ENCODE measurements at regions not wholly inside any gene's neighbourhood (a gene's known extent, or its start where the extent isn't known, plus 50 kb on each side); places are given as distances from the start of the nearest gene placed in this dataset.

DNA sequence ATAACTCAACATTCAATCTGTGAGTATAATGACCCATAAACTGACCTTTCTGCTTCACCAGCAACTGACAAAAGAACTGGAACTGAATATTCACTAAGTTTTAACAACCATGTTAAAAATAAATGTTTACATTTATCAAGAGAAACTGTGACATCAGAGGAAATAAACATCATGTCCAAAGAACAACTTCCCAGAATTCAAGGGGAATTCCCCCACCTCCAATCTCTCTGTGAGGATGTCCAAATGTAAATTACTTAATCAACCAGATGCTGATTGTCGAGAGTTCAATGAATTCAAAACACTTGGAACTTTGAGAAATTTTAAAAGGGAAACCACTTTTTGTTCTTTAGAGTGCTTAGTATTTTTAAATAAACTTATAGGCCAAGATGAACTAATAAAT is 365.6 kb upstream of the ADGRL2 start:
- DNase-seq (ENCODE audit: low spot score) = no peak

DNA sequence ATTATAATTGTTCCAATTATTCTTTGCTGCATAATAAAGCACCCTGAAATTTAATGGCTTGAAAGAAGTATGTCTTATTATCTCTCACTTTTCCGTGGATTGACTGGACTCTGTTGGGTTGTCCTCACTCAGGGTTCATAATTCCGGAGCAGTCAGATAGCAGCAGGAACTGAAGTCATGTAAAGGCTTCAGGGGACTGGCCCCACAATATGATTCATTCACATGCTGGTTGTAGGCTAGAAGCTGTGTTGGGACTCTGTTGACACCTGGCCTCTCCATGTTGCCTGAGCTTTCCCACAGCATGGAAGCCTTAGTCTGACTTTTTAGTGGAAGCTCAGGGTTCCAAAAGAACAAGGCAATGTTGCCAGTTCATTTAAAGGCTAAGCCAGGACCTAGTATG is 367.1 kb upstream of the ADGRL2 start:
- DNase-seq (ENCODE audit: low spot score) = no peak

DNA sequence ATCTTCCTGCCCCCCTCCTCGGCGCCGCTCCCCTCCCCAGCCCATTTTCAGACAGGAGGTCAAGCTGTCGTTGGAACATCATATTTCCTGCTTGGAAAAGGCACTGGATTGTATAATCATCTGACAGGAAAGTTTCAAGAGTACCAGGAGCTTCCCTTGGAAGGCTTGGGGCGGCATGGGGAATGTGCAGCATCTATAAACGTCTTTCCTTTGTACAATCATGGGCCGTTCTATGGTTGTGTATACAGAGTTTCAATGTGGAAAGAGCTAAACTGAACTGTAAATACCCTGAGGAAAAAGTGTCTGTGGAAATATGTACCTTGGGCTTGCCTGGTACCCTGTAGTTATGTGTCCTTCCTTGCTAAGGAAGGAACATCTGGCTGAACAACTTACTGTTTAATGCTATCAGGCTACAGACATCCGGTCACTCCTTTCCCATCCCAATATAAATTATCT is 368.1 kb upstream of the ADGRL2 start:
- no peak for DNase-seq (ENCODE audit: low spot score)

DNA sequence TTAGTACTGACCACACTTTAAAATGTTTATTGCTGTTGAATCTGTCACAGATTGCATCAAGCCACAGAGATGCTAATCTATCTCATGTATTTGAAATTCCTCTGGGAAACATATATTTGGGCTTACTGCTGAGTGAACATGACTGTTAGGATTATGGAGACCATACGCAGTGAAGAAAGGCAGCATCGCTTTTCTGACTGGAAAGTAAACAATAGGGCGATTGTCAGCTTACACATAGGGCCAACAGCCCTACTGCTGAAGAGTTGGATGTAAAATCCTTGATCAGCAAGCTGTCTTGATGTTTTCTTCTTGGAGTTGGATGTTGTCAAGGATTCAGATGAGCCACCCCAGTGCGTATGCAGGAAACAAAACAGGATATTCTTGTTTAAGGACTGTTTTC is 368.7 kb upstream of the ADGRL2 start:
- DNase-seq (ENCODE audit: low spot score) = no peak

DNA sequence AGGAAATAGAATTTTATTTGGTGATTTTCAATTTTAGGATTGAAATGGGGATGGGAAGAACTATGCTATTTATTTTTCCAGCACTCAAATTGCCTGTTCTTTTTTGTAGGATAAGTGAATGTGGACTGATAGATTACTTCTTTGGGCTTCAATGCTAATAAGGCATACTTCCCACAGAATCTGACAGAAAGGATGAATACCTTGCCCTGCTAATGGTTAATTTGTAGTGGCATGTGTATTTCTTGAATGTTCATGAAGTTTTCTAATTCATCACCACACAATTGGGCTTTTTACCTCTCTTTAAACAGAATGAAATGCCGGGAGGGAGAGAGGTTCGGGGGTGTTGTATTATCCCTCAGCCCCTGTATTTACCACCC is 369.1 kb upstream of the ADGRL2 start:
- no peak for DNase-seq (ENCODE audit: low spot score)

DNA sequence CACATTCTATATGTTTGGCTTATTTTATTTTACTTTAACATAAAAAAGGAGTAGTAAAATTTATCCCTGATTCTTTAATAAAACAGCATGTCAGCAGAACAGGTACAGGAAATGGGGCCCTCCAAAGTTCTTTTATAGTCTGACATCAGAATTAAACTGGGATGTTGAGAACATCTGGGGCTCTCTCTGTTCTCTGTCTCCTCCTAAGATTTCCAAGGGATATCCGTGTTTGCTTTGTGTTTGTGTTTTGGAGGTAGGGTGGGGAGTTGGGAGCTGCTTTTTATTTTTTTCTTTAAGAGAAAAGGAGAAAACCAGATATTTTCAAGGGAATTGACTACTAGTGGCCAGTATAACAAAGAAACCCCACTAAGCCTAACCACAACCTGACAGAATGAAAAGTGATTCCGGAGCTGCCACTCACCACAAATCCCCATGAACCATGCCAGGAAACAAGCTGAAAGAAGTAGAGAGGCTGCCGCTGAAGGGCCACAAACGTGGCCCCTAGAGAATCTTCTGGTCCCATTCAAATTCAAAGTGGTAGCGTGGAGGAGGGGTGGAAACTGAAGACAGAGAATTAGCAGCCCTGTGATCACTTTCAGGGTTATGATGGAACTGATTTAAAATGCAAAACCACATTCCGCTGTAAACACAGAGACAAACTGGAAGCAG is 369.6 kb upstream of the ADGRL2 start:
- DNase-seq (ENCODE audit: low spot score) = no peak

DNA sequence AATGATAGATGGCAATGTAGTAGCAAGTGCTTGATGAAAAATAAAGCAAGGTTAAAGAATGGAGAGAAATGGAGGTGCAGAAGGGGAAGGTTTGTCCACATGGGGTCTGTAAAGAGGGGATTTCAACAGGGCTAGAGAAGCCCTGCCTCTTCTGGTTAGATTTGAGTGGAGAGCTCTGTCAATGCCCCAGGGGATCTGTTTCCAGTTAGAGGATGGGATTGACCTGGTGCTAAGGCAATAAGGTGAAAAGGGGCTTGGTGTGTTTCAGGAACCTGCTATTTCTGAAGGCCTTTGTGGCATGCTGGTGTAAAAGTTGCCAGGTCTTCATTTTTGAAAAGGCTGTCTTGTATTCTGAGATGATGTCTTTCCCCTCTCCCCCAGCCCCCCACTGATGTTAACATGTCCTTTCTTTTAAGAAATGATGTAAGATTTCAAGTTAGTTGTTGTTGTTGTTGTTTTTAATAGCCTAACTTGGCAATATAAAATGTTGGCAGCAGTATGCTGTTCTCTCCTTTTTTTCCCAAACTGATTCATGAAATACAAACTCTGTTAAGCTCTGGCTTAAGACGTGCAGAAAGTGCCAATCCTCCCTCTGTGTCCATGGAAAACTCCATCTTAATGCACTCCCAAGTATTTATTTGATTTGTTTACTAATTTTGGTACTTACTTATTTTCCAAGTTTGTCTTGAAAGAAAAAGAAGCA is 370.3 kb upstream of the ADGRL2 start:
- DNase-seq (ENCODE audit: low spot score) = no peak

DNA sequence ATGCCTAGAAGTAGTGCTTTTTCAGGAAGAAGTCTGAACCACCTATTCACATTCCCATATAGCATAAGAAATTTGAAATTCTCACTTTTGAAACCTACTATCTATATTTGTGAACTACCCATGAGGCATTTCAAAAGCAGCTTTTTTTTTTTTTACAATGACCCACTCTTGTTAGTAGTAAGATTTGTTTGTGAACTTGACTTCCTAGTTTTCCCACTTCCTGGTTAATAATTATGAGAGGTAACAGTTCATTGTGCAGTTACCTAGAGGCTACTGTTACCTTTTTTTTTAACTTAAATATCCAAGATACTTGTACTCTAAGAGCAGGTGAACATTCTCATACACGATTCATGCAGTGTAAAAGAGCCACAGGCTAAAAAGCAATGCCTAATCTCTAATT is 371.7 kb upstream of the ADGRL2 start:
- DNase-seq (ENCODE audit: low spot score) = no peak

DNA sequence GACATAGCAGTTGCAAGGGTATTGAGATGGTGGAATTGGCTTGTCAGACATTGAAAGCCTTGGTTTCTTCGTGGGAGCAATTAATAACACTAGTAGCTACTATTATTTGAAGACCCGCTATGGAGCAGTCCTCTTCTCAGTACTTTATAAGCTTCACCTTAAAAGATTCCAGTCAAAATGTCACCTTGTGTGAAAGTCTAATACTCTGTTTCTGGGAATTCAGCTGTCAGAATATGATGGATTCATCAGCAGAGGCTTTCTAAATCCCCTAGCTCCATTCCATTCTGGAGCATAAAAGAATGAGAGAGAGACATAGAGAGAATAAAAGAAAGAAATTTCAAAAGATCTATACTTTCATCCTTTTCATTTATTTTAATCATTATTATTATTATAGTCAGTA is 375.9 kb upstream of the ADGRL2 start:
- no peak for DNase-seq (ENCODE audit: low spot score)

DNA sequence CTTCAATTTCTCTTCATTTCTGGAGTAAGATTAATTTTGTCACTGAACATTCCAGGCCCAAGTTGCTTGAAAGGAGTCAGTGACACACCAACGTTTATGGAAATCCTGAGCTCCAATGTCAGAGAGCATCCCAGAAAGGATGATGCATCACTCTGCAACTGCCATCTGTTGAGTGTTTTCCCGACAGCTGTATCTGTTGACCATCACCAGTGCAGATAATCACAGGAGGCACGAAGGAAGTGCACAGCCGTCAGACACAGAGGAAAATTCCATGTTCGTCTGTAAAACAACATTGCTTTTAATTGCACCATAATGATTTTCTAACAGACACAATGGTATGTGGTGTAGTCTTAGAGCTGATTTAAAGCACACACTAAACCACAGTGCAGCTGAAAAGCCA is 376.7 kb upstream of the ADGRL2 start:
- DNase-seq (ENCODE audit: low spot score) = no peak

DNA sequence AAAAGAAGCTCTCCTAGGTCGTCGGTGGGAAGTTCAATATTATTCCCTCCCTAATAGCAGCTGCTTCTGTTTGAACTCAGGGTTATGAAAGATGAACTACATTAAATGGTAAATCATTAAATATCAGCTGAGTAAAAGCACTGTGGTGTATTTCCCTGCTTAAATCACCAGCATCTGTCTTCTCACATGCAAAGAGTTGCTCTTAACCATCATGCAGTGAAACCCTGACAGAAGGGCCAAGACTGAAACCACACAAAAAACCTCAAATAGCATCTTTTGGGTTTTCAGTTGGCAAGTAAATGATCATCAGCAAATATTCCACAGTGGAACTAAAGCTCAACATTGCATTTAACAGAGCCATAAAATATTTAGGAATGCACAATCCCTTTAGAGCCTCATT is 380.0 kb upstream of the ADGRL2 start:
- no peak for DNase-seq (ENCODE audit: low spot score)

DNA sequence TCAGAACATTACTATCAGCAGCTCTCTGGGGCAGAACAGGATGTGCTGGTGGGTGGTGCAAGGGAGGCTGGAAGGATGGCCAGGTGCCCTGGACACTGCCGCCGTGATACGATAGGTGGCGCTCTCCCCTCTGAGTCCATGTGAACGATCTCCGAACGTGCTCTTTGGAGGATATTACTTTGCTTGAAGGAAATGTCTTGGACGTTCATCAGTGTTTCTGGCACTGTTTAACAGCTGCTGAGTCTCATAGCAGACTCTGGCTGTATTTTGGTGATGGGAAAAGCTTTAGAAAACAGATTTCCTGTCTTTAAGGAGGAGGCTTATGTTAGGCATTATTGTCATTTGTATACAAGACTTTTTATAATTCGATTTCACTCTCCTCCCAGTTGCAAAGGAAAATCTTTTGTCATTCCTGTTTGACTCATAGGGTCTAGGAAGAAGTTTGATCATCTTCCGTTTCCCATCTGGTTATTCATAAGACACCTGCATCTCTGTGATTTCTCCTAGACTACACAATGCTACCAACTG is 386.2 kb upstream of the ADGRL2 start:
- no peak for DNase-seq (ENCODE audit: low spot score)

DNA sequence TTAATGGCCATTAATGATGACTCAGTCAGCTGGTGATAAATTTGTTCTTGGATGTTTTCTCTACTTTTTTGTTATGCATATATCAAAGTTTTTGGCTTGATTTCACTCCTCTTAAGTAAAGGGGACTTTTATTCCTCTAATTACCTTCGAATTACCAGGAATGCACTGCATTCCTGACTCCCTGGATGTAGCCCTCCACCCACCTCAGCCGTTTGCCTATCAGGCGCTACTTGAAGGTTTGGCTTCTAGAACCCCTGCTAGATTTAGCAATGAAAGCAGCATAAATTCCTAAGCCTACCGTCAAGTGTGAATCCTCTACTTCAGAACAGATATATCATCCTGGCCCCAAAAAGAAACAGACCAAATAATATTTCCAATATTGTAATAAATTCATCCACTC is 387.8 kb upstream of the ADGRL2 start:
- DNase-seq (ENCODE audit: low spot score) = no peak

DNA sequence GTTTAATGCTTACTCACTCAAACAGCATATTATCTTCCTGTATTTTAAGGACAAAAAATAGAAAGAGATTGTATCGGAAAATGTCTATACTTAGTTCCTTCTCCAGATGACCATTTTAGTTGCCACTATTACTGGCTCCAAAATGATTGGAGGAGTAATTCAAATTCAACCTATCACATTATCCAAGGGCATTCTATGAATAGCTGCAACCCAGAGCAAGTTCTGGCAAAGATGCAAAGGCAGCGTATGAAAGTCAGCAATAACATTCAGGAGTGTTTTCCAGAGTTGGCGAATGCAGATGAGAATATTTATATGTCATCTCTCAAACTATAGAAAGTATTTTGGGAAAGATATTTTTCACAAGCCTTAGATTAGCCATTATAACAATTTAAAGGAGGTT is 389.8 kb upstream of the ADGRL2 start:
- DNase-seq (ENCODE audit: low spot score) = no peak

DNA sequence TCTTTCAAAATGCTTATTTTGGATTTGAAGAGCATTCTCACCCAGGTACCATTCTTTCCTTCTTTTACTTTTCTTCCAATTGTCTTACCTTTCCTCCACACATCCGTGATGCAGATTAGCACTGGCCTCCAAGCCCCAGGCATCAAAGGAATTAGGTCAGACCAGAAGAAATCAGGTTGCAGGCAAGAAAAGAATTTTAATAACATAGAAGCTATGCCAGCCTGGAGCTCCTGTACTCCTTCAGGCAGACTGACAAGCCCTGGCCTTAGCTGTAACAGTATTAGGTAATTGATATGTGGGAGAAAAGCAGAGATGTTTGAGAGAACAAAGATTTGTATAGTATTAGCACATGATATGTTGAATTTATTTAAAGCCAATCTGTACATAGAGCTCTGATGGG is 390.4 kb upstream of the ADGRL2 start:
- DNase-seq (ENCODE audit: low spot score) = no peak

DNA sequence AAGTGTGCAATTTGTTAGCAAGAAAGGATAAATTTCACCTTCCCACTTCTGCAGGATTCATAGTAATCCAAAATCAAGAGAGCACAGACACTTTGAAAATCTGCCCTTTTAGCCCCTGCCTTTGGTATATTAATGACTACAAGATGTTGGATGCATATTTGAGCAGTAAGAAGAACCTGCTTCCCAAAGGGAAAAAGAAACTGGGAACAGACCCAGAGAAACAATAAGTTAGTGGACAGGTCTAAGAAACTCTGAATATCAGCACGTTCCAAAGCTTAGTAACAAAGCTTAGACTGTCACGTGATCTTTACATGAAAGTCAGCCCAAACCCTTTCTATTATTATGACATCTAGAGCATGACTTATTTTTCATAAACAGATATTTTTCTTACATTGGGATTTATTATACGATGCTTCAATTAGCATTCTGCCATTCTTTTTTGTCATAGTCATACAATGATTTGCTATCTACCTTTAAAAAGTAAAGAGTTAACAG is 390.9 kb upstream of the ADGRL2 start:
- no peak for DNase-seq (ENCODE audit: low spot score)

DNA sequence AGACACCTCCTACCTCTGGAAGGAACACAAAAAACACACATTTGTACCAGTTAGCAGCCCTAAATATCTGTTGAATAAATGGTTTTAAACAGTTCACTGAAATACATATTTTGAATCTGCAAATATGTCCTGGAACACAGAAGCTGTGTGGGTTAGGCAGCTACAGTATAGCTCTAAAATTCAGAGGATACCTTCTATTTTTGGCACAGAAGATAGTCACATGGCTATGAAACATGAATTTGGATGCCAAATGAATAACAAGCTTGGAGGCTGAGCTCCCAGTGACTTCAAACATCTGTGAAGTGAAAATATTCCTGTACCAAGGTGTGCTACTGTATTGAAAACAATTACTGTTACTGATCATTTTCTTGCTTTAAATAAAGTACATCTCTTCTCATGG is 391.5 kb upstream of the ADGRL2 start:
- DNase-seq (ENCODE audit: low spot score) = no peak

DNA sequence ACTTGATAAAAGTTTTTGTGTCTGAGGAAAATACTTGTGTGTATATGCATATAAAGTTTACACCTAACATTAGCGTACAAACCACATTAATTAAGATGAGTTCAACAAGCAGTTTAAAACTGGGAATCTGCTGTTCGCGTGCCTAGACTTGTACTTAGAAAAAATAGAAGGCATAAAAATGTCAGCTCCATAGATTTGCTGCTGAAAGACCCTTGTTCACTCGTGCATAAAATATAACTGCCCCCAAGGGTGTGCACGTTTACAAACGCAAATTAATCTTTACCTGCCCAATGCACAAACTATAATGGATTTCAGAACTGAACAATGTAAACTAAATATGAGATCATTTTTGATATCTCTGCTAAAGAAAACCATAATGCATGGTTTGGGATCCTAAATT is 392.3 kb upstream of the ADGRL2 start:
- no peak for DNase-seq (ENCODE audit: low spot score)

DNA sequence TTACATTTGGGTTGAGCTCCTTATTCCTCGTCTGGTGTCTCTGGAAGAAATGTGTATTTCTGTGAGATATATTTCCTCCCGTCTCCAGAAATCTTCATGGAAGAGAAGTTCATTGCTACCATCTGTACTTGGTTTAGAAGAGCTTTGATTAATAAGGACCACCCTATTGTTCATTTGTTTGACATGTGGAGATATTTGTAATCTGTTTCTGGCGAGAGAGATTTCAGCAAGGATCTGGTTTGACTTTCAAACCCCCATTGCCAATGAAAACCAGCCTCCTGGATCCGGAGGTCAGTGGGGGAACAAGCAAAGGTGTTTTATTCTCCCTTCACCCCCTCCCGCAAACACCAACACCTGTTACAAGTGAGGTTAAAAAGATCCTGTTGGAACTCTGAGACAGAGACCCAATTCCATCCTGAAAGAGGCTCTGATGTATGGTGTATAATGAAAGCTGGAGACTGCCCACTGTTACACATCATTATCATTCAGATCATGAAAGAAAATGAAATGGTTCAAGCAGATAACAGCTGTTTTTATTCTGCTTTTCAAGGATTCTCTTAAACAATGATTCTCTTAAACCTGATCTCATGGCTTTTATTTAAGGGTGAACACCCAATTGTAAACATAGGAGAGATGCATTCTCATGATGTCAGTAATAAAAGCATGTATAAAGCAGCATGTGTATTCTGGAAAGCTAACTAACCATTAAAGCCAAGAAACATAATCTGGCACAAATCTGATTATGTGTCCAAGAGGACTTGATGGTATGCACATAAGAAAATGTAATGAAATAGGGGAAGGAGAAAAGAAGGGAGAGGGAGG is 393.5 kb upstream of the ADGRL2 start:
- no peak for DNase-seq (ENCODE audit: low spot score)

DNA sequence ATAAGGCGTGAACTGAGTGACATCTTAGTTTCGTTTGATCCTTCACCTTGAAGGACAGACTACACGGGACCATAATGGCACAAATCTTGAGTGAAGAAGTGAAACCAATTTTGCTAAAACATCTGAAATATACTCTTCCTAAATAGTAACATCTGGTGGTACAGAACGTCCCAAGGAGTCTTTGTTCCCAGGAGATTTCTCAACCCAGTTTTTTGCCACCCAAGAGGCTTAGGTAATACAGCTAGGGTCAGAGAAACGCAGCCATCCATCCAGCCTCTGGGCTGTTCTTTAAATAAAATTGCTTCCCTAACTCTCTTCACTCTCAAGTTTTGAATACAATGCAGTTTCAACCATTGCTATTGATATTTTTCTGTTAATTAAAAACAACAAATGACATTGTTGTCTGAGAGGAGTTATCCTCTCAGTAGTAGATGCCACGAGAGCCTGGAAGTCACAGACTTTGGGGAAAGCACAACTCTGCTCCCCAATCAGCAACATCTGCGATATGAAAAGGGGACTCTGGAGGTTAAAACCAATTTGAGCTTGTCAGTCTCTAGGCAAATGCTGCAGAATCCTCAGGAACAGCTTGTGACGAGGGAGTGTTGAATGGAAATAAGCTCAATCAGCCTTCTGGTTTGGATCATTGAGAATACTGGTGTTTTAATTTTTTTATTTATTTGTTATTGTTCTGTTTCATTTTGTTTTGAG is 394.3 kb upstream of the ADGRL2 start:
- DNase-seq (ENCODE audit: low spot score) = no peak

DNA sequence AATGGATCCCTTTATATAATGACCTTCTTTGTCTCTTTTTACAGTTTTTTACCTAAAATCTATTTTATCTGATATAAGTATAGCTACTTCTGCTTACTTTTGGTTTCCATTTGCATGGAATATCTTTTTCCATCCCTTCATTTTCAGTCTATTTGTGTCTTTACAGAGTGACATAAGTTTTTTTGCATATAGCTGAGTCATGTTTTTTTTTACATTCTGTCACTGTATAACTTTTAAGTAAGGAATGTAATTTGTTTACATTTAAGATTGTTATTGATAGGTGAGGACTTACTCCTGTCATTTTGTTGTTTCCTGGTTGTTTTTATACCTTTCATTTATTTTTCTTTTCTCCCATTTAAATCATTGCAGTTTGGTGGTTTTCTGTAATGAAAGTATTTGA is 402.7 kb upstream of the ADGRL2 start:
- no peak for DNase-seq (ENCODE audit: low spot score)
